C4-2B (cell line): ENCODE measurements at regions not wholly inside any gene's neighbourhood (a gene's known extent, or its start where the extent isn't known, plus 50 kb on each side); places are given as distances from the start of the nearest gene placed in this dataset.

Source experiments
- H3K27ac ChIP-seq: fragments of 450-650 bp; 2 replicates; pipeline ENCODE4 v1.5.1; 2017
- ZFX ChIP-seq: fragments of 450-650 bp; IDR thresholded peaks from 2 replicates; pipeline ENCODE4 v1.6.1; 2017
- TF ChIP-seq, protein P1 (sequence below): fragments of 450-650 bp; conservative IDR thresholded peaks from 2 replicates; pipeline ENCODE4 v1.5.1; 2017; ENCODE audit warnings: mild to moderate bottlenecking

DNA sequence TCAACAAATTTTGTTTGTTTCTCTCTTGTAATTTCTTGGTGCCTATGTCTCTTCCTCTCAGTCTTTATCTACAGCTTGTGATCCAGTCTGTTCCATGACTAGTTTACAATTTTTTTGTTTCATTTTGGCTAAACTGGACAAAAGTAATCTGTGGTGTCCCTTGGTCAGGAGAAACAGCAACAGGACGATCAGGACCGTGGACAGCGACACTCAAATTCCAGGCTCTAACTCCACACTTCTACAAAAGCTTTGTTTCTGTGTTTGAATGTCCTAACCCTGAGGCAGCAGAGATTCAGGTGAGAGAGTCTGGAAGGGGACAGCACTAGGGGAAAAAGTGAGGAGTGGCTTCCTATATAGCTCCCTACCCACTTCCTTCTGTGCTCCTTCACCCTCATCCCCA, 593.3 kb upstream of the FANCL start:
- no peak for TF ChIP-seq ZFX
- TF ChIP-seq, protein P1, sequence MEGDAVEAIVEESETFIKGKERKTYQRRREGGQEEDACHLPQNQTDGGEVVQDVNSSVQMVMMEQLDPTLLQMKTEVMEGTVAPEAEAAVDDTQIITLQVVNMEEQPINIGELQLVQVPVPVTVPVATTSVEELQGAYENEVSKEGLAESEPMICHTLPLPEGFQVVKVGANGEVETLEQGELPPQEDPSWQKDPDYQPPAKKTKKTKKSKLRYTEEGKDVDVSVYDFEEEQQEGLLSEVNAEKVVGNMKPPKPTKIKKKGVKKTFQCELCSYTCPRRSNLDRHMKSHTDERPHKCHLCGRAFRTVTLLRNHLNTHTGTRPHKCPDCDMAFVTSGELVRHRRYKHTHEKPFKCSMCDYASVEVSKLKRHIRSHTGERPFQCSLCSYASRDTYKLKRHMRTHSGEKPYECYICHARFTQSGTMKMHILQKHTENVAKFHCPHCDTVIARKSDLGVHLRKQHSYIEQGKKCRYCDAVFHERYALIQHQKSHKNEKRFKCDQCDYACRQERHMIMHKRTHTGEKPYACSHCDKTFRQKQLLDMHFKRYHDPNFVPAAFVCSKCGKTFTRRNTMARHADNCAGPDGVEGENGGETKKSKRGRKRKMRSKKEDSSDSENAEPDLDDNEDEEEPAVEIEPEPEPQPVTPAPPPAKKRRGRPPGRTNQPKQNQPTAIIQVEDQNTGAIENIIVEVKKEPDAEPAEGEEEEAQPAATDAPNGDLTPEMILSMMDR = no peak
- no peak overlapping the region for H3K27ac ChIP-seq

DNA sequence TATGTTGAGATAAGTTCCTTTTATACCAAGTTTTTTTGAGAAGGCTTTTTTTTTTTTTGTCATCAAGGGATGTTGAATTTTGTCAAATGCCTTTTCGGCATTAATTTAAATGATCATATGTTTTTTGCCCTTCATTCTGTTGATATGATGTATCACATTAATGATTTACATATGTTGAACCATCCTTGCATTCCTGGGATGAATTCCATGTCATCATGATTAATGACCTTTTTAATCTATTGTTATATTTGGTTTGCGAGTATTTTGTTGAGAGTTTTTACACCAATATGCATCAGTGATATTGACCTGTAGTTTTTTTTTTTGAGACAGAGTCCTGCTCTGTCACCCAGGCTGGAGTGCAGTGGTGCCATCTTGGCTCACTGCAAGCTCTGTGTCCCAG, 585.7 kb upstream of the FANCL start:
- TF ChIP-seq ZFX = no peak
- TF ChIP-seq, protein P1 = no peak
- no peak overlapping the region for H3K27ac ChIP-seq

DNA sequence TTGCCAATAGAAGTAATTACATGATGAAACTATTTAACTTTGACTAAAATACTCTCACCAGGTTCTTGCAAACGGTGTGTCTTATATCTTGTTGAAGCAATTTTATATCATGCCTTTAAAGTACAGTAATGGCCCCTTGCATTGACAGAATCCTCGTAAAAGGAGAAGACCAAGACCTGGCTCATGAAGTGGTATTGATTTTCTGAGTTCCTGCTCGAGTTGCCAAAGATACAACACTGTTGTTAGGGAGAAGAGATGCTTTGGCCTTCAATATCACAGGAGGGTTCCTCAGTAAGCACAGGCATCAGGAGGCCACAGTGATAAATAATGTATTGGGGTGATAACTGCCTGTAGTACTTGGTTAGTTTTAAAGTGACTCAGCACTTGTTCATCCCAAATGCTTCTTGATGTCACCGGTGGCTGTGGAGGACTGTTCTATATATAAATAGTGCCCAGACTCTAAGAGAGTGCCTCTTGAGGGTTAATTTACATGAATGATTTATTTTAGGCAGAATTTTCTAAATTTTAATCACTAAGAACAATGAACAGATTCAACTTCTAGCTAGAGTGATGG, 571.7 kb upstream of the FANCL start:
- no peak for TF ChIP-seq ZFX
- H3K27ac ChIP-seq = no peak overlapping the region

DNA sequence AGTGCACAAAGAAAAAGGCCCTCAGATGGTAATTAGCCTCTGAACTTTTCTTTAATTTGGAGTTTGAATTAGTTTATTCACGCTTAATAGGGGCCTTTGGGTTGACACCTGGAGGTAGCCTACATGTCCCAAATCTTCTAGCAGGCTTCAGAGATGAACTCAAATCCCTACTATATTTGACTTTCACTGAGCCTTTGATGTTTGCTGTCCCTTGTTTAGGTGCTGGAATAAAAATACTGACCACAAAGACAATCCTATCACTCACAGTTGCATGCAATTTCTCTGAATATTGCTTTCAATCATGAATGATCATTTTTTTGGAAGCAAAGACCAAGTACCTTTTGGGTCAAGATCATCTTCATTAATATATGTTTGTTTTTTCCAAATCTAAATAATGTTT, 564.0 kb upstream of the FANCL start:
- no peak overlapping the region for H3K27ac ChIP-seq
- TF ChIP-seq ZFX = no peak
- TF ChIP-seq, protein P1 = no peak

DNA sequence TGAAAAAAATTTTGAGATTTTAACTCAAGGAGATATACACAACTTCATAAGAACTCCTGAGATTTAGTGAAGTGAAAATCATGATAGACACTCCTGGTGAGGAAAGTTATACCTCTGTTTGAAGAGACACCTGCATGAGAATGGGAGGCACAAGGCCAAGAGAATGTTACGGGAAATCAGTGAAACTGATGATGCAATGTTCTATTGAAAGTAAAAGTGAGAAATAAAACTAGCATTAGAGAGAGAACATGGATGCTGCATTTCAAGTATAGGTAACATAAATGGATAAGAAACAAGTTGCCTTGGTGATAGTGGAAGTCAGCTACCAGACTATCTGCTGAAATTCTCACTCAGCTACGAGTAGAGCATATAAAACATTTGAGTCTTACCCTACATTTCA, 562.1 kb upstream of the FANCL start:
- TF ChIP-seq ZFX = no peak
- TF ChIP-seq, protein P1 = no peak
- H3K27ac ChIP-seq = no peak overlapping the region

DNA sequence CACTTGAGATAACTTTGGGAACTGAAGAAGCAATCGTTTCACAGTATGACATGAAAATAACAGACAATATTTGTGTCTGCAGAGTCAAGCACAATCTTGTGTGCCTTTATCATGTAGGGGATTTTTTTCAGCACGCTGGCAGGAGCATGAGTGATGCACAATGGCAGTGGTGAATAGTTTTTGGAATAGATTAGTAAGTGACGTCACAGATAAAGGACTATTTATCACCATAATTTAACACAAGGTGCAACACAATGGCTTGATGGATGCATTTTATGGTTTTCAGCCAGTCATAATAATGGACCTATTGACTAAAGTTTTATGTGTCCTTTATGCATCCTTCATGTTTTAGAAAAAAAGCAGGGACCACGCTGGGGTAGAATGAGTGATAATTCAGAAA, 559.8 kb upstream of the FANCL start:
- TF ChIP-seq ZFX = no peak
- TF ChIP-seq, protein P1 = no peak
- no peak overlapping the region for H3K27ac ChIP-seq

DNA sequence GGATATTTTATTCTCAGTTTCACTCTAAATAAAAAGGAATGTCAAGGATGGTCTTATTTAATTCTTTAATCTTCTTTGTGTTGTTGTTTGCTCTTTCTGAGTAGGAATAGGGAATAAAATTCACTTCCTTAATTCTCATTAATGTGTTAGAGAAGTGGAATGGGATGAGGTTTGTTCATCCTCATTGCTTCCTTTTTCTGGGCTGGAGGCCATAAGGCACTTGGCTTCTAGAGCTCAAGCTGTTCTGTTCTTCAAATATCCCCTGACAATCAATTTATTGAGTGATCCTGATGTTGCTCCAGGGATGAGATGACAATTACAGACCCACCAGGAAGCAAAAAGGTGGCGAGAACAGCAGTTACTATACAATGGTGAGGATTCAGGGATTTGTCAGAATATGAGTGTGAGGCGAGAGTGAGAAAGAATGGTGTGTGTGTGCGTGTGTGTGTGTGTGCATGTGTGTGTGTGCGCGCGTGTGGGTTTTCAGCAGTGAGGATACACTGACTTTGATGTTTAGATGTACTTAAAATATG, 557.6 kb upstream of the FANCL start:
- no peak overlapping the region for H3K27ac ChIP-seq
- TF ChIP-seq ZFX = no peak
- TF ChIP-seq, protein P1 = no peak

DNA sequence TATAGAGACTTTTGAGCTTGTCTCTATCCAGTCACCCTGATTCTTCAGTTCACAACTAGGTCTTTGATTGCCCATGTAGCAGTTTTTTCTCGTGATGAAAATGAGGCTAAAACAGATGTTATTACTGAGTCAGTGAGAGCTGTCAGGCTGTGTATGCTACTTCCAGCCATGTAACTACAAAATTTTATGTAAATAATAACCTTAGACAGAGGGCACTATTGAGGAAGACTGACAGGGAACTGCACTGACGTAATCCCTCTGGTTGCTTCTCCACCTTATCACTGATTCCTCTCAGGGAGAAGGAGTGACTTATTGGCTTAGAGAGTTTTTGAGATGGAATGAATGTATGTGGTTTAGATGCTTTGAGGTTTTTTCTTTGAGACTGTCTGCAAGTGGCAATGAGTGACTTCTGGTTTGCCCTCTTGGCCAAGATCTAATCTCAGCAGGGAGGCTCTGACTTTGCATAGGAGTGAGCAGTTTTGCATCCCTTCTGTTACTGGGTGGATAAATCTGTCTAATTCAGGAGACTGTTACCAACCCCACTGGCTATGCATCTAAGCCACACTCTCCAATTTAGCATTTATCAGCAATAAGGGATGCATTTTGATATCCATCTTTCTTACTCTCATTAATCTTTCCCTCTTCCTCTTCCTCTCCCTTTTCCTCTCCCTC, 555.2 kb upstream of the FANCL start:
- H3K27ac ChIP-seq = no peak overlapping the region
- TF ChIP-seq, protein P1 = no peak
- no peak for TF ChIP-seq ZFX
